ENCODE measurements at regions not wholly inside any gene's neighbourhood (a gene's known extent, or its start where the extent isn't known, plus 50 kb on each side); places are given as distances from the start of the nearest gene placed in this dataset.
"Not testable (repeated sequence)": the region's sequence is repeated elsewhere in the genome, so short reads cannot be mapped to it uniquely, and the experiment has no call there.

GRCh38 chr6:14550822-14551221, 433.2 kb downstream of the CD83 start:
- peaks cover 4% of the 10 kb centered on the region for H3K27me3 Mint-ChIP-seq (ENCODE audit: unreplicated experiment)
- peaks cover 6% of the 10 kb centered on the region for H3K9me3 Mint-ChIP-seq (ENCODE audit: unreplicated experiment)
- no peak overlapping the region for H3K4me3 Mint-ChIP-seq (ENCODE audit: unreplicated experiment)
- TF ChIP-seq, protein P1, sequence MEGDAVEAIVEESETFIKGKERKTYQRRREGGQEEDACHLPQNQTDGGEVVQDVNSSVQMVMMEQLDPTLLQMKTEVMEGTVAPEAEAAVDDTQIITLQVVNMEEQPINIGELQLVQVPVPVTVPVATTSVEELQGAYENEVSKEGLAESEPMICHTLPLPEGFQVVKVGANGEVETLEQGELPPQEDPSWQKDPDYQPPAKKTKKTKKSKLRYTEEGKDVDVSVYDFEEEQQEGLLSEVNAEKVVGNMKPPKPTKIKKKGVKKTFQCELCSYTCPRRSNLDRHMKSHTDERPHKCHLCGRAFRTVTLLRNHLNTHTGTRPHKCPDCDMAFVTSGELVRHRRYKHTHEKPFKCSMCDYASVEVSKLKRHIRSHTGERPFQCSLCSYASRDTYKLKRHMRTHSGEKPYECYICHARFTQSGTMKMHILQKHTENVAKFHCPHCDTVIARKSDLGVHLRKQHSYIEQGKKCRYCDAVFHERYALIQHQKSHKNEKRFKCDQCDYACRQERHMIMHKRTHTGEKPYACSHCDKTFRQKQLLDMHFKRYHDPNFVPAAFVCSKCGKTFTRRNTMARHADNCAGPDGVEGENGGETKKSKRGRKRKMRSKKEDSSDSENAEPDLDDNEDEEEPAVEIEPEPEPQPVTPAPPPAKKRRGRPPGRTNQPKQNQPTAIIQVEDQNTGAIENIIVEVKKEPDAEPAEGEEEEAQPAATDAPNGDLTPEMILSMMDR (IDR thresholded peaks at IDR 0.05; ENCODE audit: partially characterized antibody, unreplicated experiment): no peak
- DNase-seq: no peak
- no peak overlapping the region for H3K27ac Mint-ChIP-seq (ENCODE audit: unreplicated experiment)
- no peaks in the 10 kb centered on the region for H3K36me3 Mint-ChIP-seq (ENCODE audit: unreplicated experiment)
- H3K4me1 Mint-ChIP-seq (ENCODE audit: low read depth, unreplicated experiment): peaks cover 25% of the 10 kb centered on the region

- H3K9me3 Mint-ChIP-seq (ENCODE audit: unreplicated experiment); DNase-seq; H3K36me3 Mint-ChIP-seq (ENCODE audit: unreplicated experiment); H3K4me3 Mint-ChIP-seq (ENCODE audit: unreplicated experiment); H3K27me3 Mint-ChIP-seq (ENCODE audit: unreplicated experiment); H3K27ac Mint-ChIP-seq (ENCODE audit: unreplicated experiment): not testable (repeated sequence)
- H3K4me1 Mint-ChIP-seq (ENCODE audit: low read depth, unreplicated experiment): peaks cover 25% of the 10 kb centered on the region
These were observed 434.0 kb downstream of the CD83 start for GRCh38 chr6:14551601-14552000.

- peaks cover 6% of the 10 kb centered on the region for H3K27me3 Mint-ChIP-seq (ENCODE audit: unreplicated experiment)
- H3K27ac Mint-ChIP-seq (ENCODE audit: unreplicated experiment): no peak overlapping the region
- H3K4me1 Mint-ChIP-seq (ENCODE audit: low read depth, unreplicated experiment): peaks cover 25% of the 10 kb centered on the region
- TF ChIP-seq, protein P1 (IDR thresholded peaks at IDR 0.05; ENCODE audit: partially characterized antibody, unreplicated experiment): peak; percentile 9
- H3K36me3 Mint-ChIP-seq (ENCODE audit: unreplicated experiment): no peaks in the 10 kb centered on the region
- H3K9me3 Mint-ChIP-seq (ENCODE audit: unreplicated experiment): peaks cover 6% of the 10 kb centered on the region
- no peak for DNase-seq
- H3K4me3 Mint-ChIP-seq (ENCODE audit: unreplicated experiment): no peak overlapping the region
These were observed 435.3 kb downstream of the CD83 start for GRCh38 chr6:14552891-14553290.

DNA sequence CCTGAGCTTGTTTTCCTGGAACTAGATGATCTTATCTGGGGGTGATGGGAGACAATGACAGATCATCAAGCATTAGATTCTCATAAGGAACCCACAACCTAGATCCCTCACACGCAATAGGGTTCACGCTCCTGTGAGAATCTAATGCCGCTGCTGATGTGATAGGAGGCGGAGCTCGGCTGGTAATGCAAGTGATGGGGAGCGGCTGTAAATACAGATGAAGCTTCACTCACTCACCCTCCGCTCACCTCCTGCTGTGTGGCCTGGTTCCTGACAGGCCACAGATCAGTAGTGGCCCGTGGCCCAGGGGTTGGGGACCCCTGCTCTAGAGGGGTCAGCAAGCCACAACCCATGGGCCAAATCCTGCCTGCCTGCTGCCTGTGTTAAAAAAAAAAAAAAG, 435.9 kb downstream of the CD83 start:
- Mint-ChIP-seq H3K9me3 (ENCODE audit: unreplicated experiment) (peaks cover 6% of the 10 kb centered on the region), H3K4me3 (ENCODE audit: unreplicated experiment) (no peak overlapping the region), H3K27ac (ENCODE audit: unreplicated experiment) (no peak overlapping the region), H3K27me3 (ENCODE audit: unreplicated experiment) (peaks cover 6% of the 10 kb centered on the region), H3K36me3 (ENCODE audit: unreplicated experiment) (no peaks in the 10 kb centered on the region), H3K4me1 (ENCODE audit: low read depth, unreplicated experiment) (peaks cover 25% of the 10 kb centered on the region)
- DNase-seq: no peak
- TF ChIP-seq, protein P1 (IDR thresholded peaks at IDR 0.05; ENCODE audit: partially characterized antibody, unreplicated experiment): no peak

DNA sequence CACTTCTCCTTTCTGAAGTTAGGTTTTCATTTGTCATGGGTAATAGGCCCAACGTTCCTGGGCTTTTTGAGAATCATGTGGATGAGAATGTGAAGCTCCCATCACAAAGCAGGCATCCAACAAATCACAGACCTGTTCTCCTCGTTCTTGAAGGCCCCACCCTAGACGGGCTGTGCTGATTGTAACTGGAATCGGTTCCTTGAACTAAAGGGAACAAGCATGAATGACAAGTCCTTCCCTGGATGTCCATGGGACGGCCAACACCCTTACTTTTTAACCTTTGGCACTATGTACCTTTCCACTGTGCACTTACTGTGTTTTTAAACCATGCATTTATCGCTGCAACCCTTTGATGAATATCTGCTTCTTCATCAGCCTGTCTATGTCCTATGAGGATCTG, 438.2 kb downstream of the CD83 start:
- TF ChIP-seq, protein P1 (IDR thresholded peaks at IDR 0.05; ENCODE audit: partially characterized antibody, unreplicated experiment): no peak
- H3K36me3 Mint-ChIP-seq (ENCODE audit: unreplicated experiment): no peaks in the 10 kb centered on the region
- no peak overlapping the region for H3K4me3 Mint-ChIP-seq (ENCODE audit: unreplicated experiment)
- peaks cover 1% of the 10 kb centered on the region for H3K9me3 Mint-ChIP-seq (ENCODE audit: unreplicated experiment)
- peaks cover 13% of the 10 kb centered on the region for H3K4me1 Mint-ChIP-seq (ENCODE audit: low read depth, unreplicated experiment)
- H3K27me3 Mint-ChIP-seq (ENCODE audit: unreplicated experiment): peaks cover 2% of the 10 kb centered on the region
- H3K27ac Mint-ChIP-seq (ENCODE audit: unreplicated experiment): no peak overlapping the region
- DNase-seq: no peak

All from glutamatergic neuron (in vitro differentiated cells).